ENCODE measurements at regions not wholly inside any gene's neighbourhood (a gene's known extent, or its start where the extent isn't known, plus 50 kb on each side); places are given as distances from the start of the nearest gene placed in this dataset.

GRCh38 chr7:36053589-36053988 lies 99.5 kb upstream of the EEPD1 start:
- no CpG with 5 or more reads among the region's 3 CpGs for WGBS (ENCODE audit: extremely low coverage, insufficient read length, low lambda C conversion rate)
- H3K4me2 ChIP-seq (ENCODE audit: insufficient read depth, insufficient read length, low read length) = no peak overlapping the region

More at GRCh38 chr7:36053589-36053988, 99.5 kb upstream of the EEPD1 start:
- no peak overlapping the region for H3K4me3 Mint-ChIP-seq
- H2BK5ac ChIP-seq (ENCODE audit: insufficient read length, low read length) = no peak overlapping the region
- H3K36me3 Mint-ChIP-seq (ENCODE audit: insufficient read depth in 1 of 3, low read depth in 3 of 3) = no peaks in the 10 kb centered on the region; a peak in 1 of 7 replicates
- H3K23ac ChIP-seq (ENCODE audit: insufficient read length, low read depth, low read length) = no peak overlapping the region
- no peak overlapping the region for H2BK120ac ChIP-seq (ENCODE audit: low read depth, low read length, poor library complexity, severe bottlenecking)
- no peak for DNase-seq
- no peaks in the 10 kb centered on the region for H3K9me3 ChIP-seq (ENCODE audit: control insufficient read depth, low read depth, low read length)
- no peak overlapping the region for H2BK12ac ChIP-seq (ENCODE audit: insufficient read length, low read depth, low read length)
- no peak overlapping the region for H4K91ac ChIP-seq (ENCODE audit: insufficient read length, low read depth, low read length)
- no peaks in the 10 kb centered on the region for H4K20me1 ChIP-seq (ENCODE audit: control insufficient read depth, insufficient read depth, insufficient read length)
- H3K56ac ChIP-seq (ENCODE audit: insufficient read length, low read depth, low read length) = no peak overlapping the region
- no peak overlapping the region for H2BK20ac ChIP-seq (ENCODE audit: low read depth, low read length, poor library complexity, severe bottlenecking)
- H3K4me1 ChIP-seq (ENCODE audit: insufficient read depth, low read length) = peaks cover 3% of the 10 kb centered on the region; the same call in 1 of the 2 replicates
- no peak overlapping the region for H3K27ac ChIP-seq (ENCODE audit: insufficient read length, low read depth, low read length)
- no peak overlapping the region for H2AFZ ChIP-seq (ENCODE audit: low read length)
- H3K4me1 Mint-ChIP-seq = peaks cover 23% of the 10 kb centered on the region in 2 experiments
- no peaks in the 10 kb centered on the region for H3K27me3 ChIP-seq (ENCODE audit: insufficient read depth, low read length)
- no peak overlapping the region for H3K9ac ChIP-seq (ENCODE audit: extremely low read depth, insufficient read length, low read length)
- no peak overlapping the region for H3K27ac Mint-ChIP-seq
- no peak overlapping the region for H3T11ph ChIP-seq (ENCODE audit: low read length)
- no peak overlapping the region for H2BK15ac ChIP-seq (ENCODE audit: low read depth, low read length)
- no peaks in the 10 kb centered on the region for H3K79me1 ChIP-seq (ENCODE audit: insufficient read depth, low read depth, low read length, poor library complexity, severe bottlenecking)
- no peak overlapping the region for H2AK5ac ChIP-seq (ENCODE audit: insufficient read length, low read length)
- TF ChIP-seq CTCF (conservative IDR thresholded peaks at IDR 0.05) = no peak
- H3K79me2 ChIP-seq (ENCODE audit: insufficient read depth, low read length) = no peaks in the 10 kb centered on the region
- no peak overlapping the region for H3K18ac ChIP-seq (ENCODE audit: insufficient read length, low read depth, low read length)
- no peak overlapping the region for H4K8ac ChIP-seq (replicated peaks; ENCODE audit: insufficient read length, low read depth, low read length)
- no peak overlapping the region for H4K5ac ChIP-seq (ENCODE audit: insufficient read length, low read depth, low read length)
- no peaks in the 10 kb centered on the region for H3K9me3 Mint-ChIP-seq
- H3K4ac ChIP-seq (ENCODE audit: low read depth, low read length) = no peak overlapping the region
- no peak overlapping the region for H3K14ac ChIP-seq (ENCODE audit: insufficient read depth, low read length)
- no peaks in the 10 kb centered on the region for H3K23me2 ChIP-seq (ENCODE audit: insufficient read length, low read depth, low read length, poor library complexity, severe bottlenecking)
- peaks cover 2% of the 10 kb centered on the region; the same call in 1 of the 2 replicates for H3K27me3 Mint-ChIP-seq (ENCODE audit: low read depth)
